NCI-H2171 treated with DMSO at 0.1 percent for 48 hours (cell line): ENCODE measurements at regions not wholly inside any gene's neighbourhood (a gene's known extent, or its start where the extent isn't known, plus 50 kb on each side); places are given as distances from the start of the nearest gene placed in this dataset.
A peak's percentile ranks its signal among the peaks of the same experiment; 100 is the strongest.

Experiments used
- DNase-seq: peaks from one replicate; lab custom pipeline; 2025; lab: John Stamatoyannopoulos, UW

- DNase-seq = no peak
These were observed 198.4 kb upstream of the NT5C1B start for GRCh38 chr2:18787726-18788125.

- DNase-seq = no peak
These were observed 194.9 kb upstream of the NT5C1B start for GRCh38 chr2:18784245-18784644.

GRCh38 chr2:18781541-18782280 is 192.3 kb upstream of the NT5C1B start:
- DNase-seq = no peak

- DNase-seq = peak; percentile 3
These were observed 188.0 kb upstream of the NT5C1B start for GRCh38 chr2:18777250-18777812.

DNA sequence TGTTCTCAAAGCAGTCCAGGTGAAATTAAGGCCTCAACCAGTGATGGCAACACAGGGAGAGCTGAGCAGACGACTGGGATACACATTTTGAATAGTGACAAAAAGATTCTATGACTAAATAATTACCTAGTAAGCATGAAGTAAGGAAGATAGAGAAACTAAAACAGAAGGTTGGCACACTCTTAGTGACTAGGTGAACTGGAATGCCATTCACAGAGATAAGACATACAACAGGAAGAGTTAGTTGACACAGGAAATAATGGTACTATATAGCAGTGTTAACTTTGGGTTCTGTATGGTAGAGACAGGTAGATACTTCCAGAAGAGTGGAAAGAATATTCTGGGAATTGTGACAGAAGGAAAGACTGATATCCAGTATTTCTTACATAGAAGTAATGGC is 181.8 kb upstream of the NT5C1B start:
- DNase-seq = no peak

GRCh38 chr2:18763338-18763737 is 174.0 kb upstream of the NT5C1B start:
- no peak for DNase-seq

- no peak for DNase-seq
These were observed 173.3 kb upstream of the NT5C1B start for GRCh38 chr2:18762667-18763066.

DNA sequence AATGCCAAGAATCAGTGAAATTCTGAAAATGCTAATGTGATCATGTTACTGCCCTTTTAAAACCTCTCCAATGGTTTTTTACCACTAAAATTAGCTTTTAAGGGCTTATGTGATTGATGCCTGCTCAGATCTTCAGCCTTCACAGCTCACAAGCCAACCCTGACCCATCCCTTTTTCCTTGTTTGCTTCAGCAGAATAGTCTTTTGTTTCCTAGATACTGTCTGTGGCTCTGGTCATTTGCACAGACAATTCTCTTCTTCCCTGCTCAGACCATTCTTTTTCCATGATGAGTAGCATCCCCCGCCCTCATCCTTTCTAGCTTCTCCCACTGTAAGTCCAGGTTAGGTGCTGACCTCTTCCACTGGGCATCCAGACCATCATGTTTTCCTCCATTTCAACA is 164.9 kb upstream of the NT5C1B start:
- no peak for DNase-seq

- no peak for DNase-seq
These were observed 164.4 kb upstream of the NT5C1B start for GRCh38 chr2:18753722-18754121.

DNA sequence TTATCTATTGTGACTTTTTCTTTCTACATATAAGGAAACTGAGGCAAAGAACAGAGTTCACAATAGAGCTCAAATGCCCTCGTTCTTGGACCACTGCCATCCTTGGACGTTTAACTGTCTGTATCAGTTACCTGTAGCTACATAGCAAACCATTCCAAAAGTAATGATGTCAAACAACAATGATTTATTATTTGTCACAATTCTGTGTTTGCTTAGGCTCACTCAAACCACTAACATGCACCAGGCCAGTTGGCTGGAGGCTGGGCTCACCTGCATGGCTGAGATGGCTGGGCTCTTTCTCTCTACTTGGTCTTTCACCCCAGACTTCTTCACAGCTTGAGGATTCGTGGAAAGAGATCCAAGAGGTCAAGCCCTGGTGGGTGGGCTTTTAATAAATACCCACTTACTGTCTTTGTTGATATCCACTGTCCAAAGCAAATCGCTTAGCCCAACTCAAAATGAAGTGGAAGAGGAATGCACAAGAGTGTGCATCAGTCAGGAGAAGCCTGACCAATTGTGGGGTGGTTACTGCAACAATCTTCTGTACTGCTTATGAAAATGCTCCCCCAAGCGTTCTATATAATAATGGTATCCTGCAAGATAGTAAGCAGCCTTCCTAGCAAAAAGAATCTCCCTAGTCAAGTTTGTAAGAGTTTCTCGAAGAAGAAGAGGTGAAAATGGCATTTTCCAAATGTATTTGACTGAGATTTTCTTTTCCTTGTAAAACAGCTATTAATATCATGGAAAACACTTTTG is 163.5 kb upstream of the NT5C1B start:
- DNase-seq = peak; percentile 16

GRCh38 chr2:18752022-18752493 is 162.7 kb upstream of the NT5C1B start:
- no peak for DNase-seq

- DNase-seq = no peak
These were observed 161.5 kb upstream of the NT5C1B start for GRCh38 chr2:18750672-18751554.

DNA sequence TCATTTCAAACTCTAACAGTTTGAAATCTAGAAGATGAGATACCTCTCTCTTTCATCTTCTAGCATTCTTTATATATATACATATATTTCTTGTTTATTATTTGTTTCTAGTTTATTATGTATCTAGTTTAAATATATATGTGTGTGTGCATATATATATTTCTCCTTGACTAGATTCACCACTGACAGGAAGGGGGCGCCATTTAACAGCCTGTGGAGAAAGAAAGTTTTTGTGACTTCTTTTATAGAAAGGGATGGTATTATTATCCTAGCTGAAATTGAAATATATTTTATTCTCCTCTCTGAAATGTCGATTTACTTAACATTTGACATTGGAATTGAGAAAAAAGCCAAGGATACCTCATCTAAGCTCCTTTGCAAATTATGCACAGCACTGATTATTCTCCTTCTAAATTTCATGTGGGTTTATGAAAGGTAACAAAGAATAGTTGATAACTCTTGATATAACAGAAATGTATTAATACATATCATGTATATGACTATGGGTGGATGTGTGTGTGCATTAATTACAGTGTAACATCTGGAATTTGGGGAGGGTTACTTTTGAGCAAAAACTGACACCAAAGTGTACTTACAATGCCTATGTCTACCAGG is 160.7 kb upstream of the NT5C1B start:
- DNase-seq = peak; percentile 63

GRCh38 chr2:18745431-18746272 is 156.3 kb upstream of the NT5C1B start:
- no peak for DNase-seq

DNA sequence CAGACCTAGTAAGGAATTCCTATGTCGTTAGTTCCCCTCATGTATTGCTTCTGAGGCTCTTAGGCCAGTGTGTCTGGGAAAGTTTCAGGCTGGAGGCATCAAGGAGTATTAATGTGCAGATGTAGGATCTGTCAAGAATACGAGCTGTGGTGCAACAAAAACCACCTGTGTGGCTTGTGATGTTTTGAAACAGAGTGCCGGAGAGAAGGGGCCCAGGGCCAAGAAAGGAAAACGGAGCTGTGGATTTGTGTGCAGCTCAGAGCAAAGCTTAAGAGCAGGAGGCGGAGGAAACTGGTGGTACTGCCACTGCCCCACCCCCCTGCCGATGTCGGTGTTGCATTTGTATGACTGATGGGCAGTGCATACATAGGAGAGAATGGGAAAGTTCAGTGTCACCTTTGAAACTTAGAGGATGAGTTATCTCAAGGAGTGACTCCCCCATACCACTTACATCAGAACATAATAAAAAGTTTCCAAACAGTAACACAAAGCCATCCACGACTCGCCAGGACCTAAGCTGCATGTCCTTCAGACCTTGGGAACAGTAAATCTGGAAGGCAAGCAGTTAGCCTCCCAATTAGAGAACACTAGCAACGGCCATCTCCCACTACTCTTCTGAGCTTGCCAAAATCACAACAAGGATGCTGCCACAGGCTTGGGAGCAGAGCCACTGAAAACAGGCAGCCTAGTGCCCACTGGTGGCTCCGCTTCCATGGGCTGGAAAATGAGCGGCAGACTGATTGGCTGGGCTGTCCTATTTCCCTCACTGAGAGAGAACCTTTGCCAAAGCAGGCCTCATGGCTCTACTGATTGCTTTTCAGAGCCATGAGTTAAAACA is 152.7 kb upstream of the NT5C1B start:
- no peak for DNase-seq

DNA sequence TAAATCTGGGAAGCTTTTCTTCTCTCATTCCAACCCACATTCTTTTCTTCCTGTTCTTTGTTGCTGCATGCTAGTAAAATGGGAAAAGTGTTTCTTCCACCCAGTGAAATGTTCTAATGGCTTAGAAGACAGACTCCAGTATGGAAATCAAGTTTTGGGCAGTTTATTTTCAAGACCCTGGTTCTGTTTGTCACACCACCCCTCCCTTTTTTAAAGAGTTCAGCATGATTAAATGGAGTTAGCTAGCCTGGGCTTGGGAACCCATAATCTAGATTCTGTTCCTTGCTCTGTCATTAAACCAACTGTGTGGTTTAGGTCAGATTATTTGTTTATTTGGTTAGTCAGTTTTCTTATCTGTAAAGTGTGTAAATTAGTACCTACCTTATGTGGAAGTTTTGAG is 151.8 kb upstream of the NT5C1B start:
- no peak for DNase-seq

DNA sequence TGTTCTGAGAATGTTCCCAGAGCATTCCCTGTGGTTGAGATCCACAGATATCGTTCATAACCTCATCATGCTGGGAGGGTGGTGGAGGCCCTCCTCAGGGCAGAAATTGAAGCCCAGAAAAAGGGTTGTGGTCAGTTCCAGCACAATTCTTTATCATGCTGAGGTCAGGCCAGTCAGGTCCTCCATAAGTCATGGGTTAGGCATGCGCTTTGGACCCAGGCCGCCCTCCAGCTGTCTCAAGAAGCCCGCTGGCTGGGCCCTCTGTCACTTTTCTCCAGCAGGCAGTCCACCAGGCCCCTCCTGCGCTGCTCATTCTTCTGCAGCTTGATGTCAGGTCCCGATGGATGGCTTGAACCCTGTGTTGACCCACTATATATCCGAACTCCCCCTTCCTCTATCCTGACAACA is 151.1 kb upstream of the NT5C1B start:
- no peak for DNase-seq

DNA sequence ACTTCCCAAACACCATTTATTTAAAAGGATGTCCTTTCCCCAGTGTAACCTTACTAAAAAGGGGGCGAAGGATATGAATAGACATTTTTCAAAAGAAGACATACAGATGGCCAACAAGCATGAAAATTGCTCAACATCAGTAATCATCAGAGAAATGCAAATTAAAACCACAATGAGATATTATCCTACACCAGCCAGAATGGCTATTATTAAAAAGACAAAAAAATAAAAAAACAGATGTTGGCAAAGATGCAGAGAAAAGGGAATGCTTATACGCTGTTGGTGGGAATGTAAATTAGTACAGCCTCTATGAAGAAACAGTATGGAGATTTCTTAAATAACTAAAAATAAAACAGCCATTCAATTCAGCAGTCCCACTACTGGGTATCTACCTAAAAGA is 142.3 kb upstream of the NT5C1B start:
- no peak for DNase-seq

DNA sequence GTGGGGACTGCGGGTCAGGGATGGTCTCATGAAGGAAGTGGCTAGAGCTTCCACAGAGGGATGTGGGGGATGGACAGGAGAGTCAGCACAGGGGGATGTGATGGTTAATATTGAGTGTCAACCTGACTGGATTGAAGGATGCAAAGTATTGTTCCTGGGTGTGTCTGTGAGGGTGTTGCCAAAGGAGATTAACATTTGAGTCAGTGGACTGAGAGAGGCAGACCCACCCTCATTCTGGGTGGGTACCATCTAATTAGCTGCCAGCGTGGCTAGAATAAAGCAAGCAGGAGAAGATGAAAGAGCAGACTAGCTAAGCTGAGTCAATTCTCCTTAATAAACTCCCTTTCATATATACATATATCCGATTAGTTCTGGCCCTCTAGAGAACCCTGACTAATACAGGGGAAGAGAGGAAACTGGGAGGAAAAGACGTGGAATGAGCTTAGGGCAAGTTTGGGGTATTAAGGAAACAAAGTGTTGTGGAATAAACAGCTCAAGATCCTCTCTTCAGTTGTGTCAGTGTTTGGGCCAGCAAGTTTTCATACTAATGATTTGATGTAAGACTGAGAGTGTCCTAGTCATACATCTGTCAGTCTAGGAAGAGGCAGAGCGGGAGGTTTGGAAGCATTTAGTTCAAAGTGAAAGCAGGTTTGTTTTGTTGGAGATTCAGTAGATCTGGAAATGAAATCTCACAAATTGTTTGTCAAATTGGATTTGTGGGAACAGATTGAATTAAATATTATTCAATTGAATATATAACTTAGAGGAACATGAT is 135.2 kb upstream of the NT5C1B start:
- DNase-seq = no peak
